IMR-90 (cell line): ENCODE measurements at regions not wholly inside any gene's neighbourhood (a gene's known extent, or its start where the extent isn't known, plus 50 kb on each side); places are given as distances from the start of the nearest gene placed in this dataset.

ENCODE experiments used
- ATAC-seq: fragments of 200-7000 bp; cut with Tn5 transposase; 2 replicates; pipeline ENCODE4 v1.9.1; 2020; ENCODE audit warnings: low read depth, mild to moderate bottlenecking, moderate library complexity
- BruUV-seq: library from RNA; stranded (reverse); fragments of 400-500 nt; replicated peaks from 2 replicates; lab custom pipeline; 2021; lab: Mats Ljungman, UMichigan
- CTCF ChIA-PET: fragments of 300-600 bp; formaldehyde crosslinking; extraction: SDS; loops from one replicate; lab custom pipeline; 2021; ENCODE audit warnings: antibody characterized with exemption; lab: Yijun Ruan, JAX
- POLR2A ChIA-PET: fragments of 300-600 bp; sonication (Branson Sonifier 250); formaldehyde crosslinking; loops from one replicate; lab custom pipeline; 2022; ENCODE audit warnings: antibody characterized with exemption; ENCODE audit not compliant: unreplicated experiment; lab: Charles Lee
- DNase-seq: peaks from one replicate; pipeline ENCODE4 v3.0.0; 2013
- H2AFZ ChIP-seq: replicated peaks from 2 replicates; pipeline ENCODE3; 2013; ENCODE audit warnings: low read length, mild to moderate bottlenecking; ENCODE audit not compliant: poor library complexity
- H2AK5ac ChIP-seq: 2 replicates; pipeline ENCODE4 v1.6.1; 2013; ENCODE audit warnings: low read depth, low read length, inconsistent platforms
- H2AK9ac ChIP-seq: replicated peaks from 2 replicates; pipeline ENCODE3; 2013; ENCODE audit warnings: mild to moderate bottlenecking, low read depth, low read length, moderate library complexity; ENCODE audit not compliant: poor library complexity
- H2BK120ac ChIP-seq: 2 replicates; pipeline ENCODE4 v1.6.1; 2013; ENCODE audit warnings: low read depth, low read length, inconsistent platforms
- H2BK15ac ChIP-seq: 3 replicates; pipeline ENCODE4 v1.6.1; 2013; ENCODE audit warnings: low read depth, low read length, inconsistent platforms
- H2BK20ac ChIP-seq: 2 replicates; pipeline ENCODE4 v1.6.1; 2013; ENCODE audit warnings: low read depth, mild to moderate bottlenecking, inconsistent platforms, low read length, moderate library complexity
- H2BK5ac ChIP-seq: 2 replicates; pipeline ENCODE4 v1.6.1; 2013; ENCODE audit warnings: mild to moderate bottlenecking, low read depth, low read length, inconsistent platforms; ENCODE audit not compliant: poor library complexity, severe bottlenecking
- H3K14ac ChIP-seq: replicated peaks from 2 replicates; pipeline ENCODE4 v1.6.1; 2013; ENCODE audit warnings: low read depth, low read length, inconsistent platforms
- H3K18ac ChIP-seq: 2 replicates; pipeline ENCODE4 v1.6.1; 2013; ENCODE audit warnings: low read depth, low read length, control low read depth
- H3K23ac ChIP-seq: 2 replicates; pipeline ENCODE4 v1.6.1; 2013; ENCODE audit warnings: low read depth, low read length, inconsistent platforms
- H3K27ac ChIP-seq: 2 replicates; pipeline ENCODE4 v1.5.1; 2013; ENCODE audit warnings: mild to moderate bottlenecking, control low read depth, low read length; ENCODE audit not compliant: insufficient read depth
- H3K27me3 ChIP-seq: 2 replicates; pipeline ENCODE4 v1.6.1; 2013; ENCODE audit warnings: low read length; ENCODE audit not compliant: control insufficient read depth, insufficient read depth
- H3K36me3 ChIP-seq: 2 replicates; pipeline ENCODE4 v1.6.1; 2013; ENCODE audit warnings: low read length, mixed read lengths; ENCODE audit not compliant: control insufficient read depth, insufficient read depth
- H3K4ac ChIP-seq: 2 replicates; pipeline ENCODE4 v1.6.1; 2013; ENCODE audit warnings: low read depth, low read length, inconsistent platforms
- H3K4me1 ChIP-seq: 2 replicates; pipeline ENCODE4 v1.6.1; 2013; ENCODE audit warnings: low read length, mixed read lengths; ENCODE audit not compliant: control insufficient read depth, insufficient read depth
- H3K4me2 ChIP-seq: 2 replicates; pipeline ENCODE4 v1.6.1; 2013; ENCODE audit warnings: low read depth, mild to moderate bottlenecking, control low read depth, low read length, moderate library complexity
- H3K4me3 ChIP-seq: 2 replicates; pipeline ENCODE4 v1.5.1; 2013; ENCODE audit warnings: low read depth, mild to moderate bottlenecking, control low read depth, low read length, moderate library complexity; ENCODE audit not compliant: insufficient read depth
- H3K56ac ChIP-seq: 2 replicates; pipeline ENCODE4 v1.6.1; 2013; ENCODE audit warnings: low read length, inconsistent platforms; ENCODE audit not compliant: insufficient read depth; ENCODE audit errors: extremely low read depth
- H3K79me1 ChIP-seq, 2 experiments: 2 replicates each; pipeline ENCODE4 v1.6.1; 2013; ENCODE audit warnings: low read length in 2 of 2, inconsistent platforms in 1 of 2, low read depth in 1 of 2
- H3K9ac ChIP-seq: 2 replicates; pipeline ENCODE4 v1.6.1; 2013; ENCODE audit warnings: low read depth, low read length, control low read depth
- H3K9me1 ChIP-seq: 2 replicates; pipeline ENCODE4 v1.6.1; 2013; ENCODE audit warnings: low read length, inconsistent platforms; ENCODE audit not compliant: insufficient read depth
- H3K9me3 ChIP-seq: 2 replicates; pipeline ENCODE4 v1.6.1; 2013; ENCODE audit warnings: low read length; ENCODE audit not compliant: control insufficient read depth, insufficient read depth
- H4K20me1 ChIP-seq: 2 replicates; pipeline ENCODE4 v1.6.1; 2013; ENCODE audit warnings: low read length, inconsistent platforms; ENCODE audit not compliant: insufficient read depth
- H4K5ac ChIP-seq: 2 replicates; pipeline ENCODE4 v1.6.1; 2013; ENCODE audit warnings: mild to moderate bottlenecking, low read depth, low read length, control low read depth
- H4K8ac ChIP-seq, 2 experiments: 2 replicates each; pipeline ENCODE4 v1.6.1; 2013; ENCODE audit warnings: low read depth in 2 of 2, low read length in 2 of 2, control low read depth in 1 of 2, inconsistent platforms in 1 of 2
- H4K91ac ChIP-seq: 2 replicates; pipeline ENCODE4 v1.6.1; 2013; ENCODE audit warnings: low read depth, low read length, inconsistent platforms; ENCODE audit not compliant: insufficient read depth
- BHLHE40 ChIP-seq: fragments of 150-350 bp; IDR thresholded peaks from 2 replicates; pipeline ENCODE4 v1.6.1; 2016; ENCODE audit warnings: mild to moderate bottlenecking, low read depth, low read length
- CEBPB ChIP-seq: IDR thresholded peaks from 2 replicates; pipeline ENCODE4 v1.6.1; 2012; ENCODE audit warnings: low read depth, low read length, improper control_type of control experiment
- CTCF ChIP-seq: conservative IDR thresholded peaks from 2 replicates; pipeline ENCODE4 v1.5.1; 2012; ENCODE audit warnings: mild to moderate bottlenecking, low read depth, low read length, improper control_type of control experiment
- ELK1 ChIP-seq: fragments of 150-350 bp; IDR thresholded peaks from 2 replicates; pipeline ENCODE4 v1.6.1; 2016; ENCODE audit warnings: low read depth, mild to moderate bottlenecking, low read length, moderate library complexity, borderline replicate concordance
- MXI1 ChIP-seq: IDR thresholded peaks from 2 replicates; pipeline ENCODE4 v1.6.1; 2012; ENCODE audit warnings: low read depth, mild to moderate bottlenecking, low read length, moderate library complexity, borderline replicate concordance
- NFE2L2 ChIP-seq: fragments of 150-350 bp; IDR thresholded peaks from 2 replicates; pipeline ENCODE4 v1.6.1; 2016; ENCODE audit warnings: low read depth, mild to moderate bottlenecking, low read length
- POLR2A ChIP-seq: IDR thresholded peaks from 2 replicates; pipeline ENCODE4 v1.6.1; 2012; ENCODE audit warnings: mild to moderate bottlenecking, low read depth, low read length
- USF2 ChIP-seq: fragments of 150-350 bp; IDR thresholded peaks from 2 replicates; pipeline ENCODE4 v1.6.1; 2017; ENCODE audit warnings: mild to moderate bottlenecking, antibody characterized with exemption, low read length, low read depth
- WGBS, 2 experiments: methylation state at CpG; one replicate each; pipeline versions ENCODE4 v1.1.5 to v1.1.7; 2013; ENCODE audit warnings: missing lambda C conversion rate in 2 of 2; ENCODE audit not compliant: insufficient read length in 1 of 2; ENCODE audit errors: extremely low coverage in 2 of 2; 5-methylcytosine and 5-hydroxymethylcytosine counted together
- dilution Hi-C: fragments of 300-500 bp; cut with HindIII; formaldehyde crosslinking; loops from one replicate; pipeline ENCODE4 v1.14.3; 2018; ENCODE audit warnings: low sequenced_read_pairs; ENCODE audit not compliant: unreplicated experiment
- in situ Hi-C: fragments of 300-500 bp; cut with MboI; formaldehyde crosslinking; loops from 3 replicates; pipeline ENCODE4 v1.14.3; 2019; ENCODE audit warnings: low sequenced_read_pairs, inconsistent platforms, mixed read lengths
- intact Hi-C: fragments of 100-400 bp; cut with micrococcal nuclease; formaldehyde crosslinking; loops from 2 replicates; pipeline ENCODE4 v1.10.0; 2022

GRCh38 chr14:94893411-94894160, 123.7 kb upstream of the GSC start:
- Histone ChIP-seq H3K9me3 (peaks cover 15% of the 10 kb centered on the region), H4K8ac (no peak overlapping the region), H4K5ac (no peak overlapping the region), H3K4me1 (no peaks in the 10 kb centered on the region), H3K4ac (no peak overlapping the region), H3K79me1 (no peaks in the 10 kb centered on the region), H2AK9ac (no peak overlapping the region), H2BK15ac (no peak overlapping the region), H4K20me1 (no peaks in the 10 kb centered on the region), H4K91ac (no peak overlapping the region), H3K36me3 (no peaks in the 10 kb centered on the region), H3K27me3 (no peaks in the 10 kb centered on the region), H3K9ac (no peak overlapping the region), H3K56ac (no peak overlapping the region), H2BK120ac (no peak overlapping the region), H3K4me2 (no peak overlapping the region), H3K9me1 (no peaks in the 10 kb centered on the region), H3K23ac (no peak overlapping the region), H2BK5ac (no peak overlapping the region), H3K18ac (no peak overlapping the region), H3K14ac (no peak overlapping the region), H2AFZ (no peak overlapping the region), H3K4me3 (no peak overlapping the region), H2BK20ac (no peak overlapping the region), H3K27ac (no peak overlapping the region), H2AK5ac (no peak overlapping the region)
- no peak for DNase-seq
- no peak for TF ChIP-seq NFE2L2
- no peak for TF ChIP-seq CEBPB
- TF ChIP-seq BHLHE40 = no peak
- no peak for TF ChIP-seq POLR2A
- no peak for TF ChIP-seq CTCF
- TF ChIP-seq ELK1 = no peak
- no peak for TF ChIP-seq USF2
- TF ChIP-seq MXI1 = no peak
- intact Hi-C loops = no loop called here
- in situ Hi-C loops = no loop called here
- ChIA-PET POLR2A (no interaction called here), CTCF (no interaction called here)
- WGBS, 2 experiments = 0% methylated on average over 1 of the region's 17 CpGs; no CpG with 5 or more reads in 1 of the 2 experiments
- no peak for ATAC-seq
- no TSS peak for BruUV-seq
- dilution Hi-C loops = no loop called here
